ENCODE measurements at regions not wholly inside any gene's neighbourhood (a gene's known extent, or its start where the extent isn't known, plus 50 kb on each side); places are given as distances from the start of the nearest gene placed in this dataset.

DNA sequence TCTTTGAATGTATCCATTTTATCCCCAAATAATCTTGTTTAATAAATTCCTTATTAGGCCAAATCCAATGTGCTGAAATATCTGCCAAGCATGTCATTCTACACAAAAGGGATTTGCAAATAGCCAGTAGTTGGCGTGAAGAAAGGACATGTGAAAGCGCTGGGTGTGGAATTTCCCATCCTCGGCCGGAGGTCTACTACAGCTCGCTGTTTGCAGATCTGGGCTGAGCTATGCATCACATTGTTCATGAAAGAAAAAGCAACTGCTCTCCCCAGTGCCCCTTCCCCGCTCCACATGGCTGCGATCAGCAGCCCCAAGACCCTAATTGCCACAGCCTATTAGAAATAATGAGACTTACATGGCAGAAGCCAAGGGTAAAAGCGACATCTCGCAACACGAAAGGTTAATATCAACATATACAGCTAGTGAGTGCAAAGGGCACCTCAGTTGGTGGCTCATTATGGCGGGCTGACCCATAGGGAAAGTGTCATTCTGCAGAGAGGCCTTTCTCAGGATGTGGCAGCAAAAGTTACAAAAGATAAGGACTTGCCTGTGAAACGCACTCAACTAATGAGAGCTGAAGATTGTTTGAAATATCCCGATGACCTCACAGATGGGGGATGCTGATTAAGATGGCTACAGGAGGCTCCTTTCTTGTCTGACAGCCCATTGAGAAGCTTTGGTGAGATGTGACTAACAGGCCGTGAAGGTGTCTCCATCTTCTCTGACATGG is 126.9 kb upstream of the CYP1B1 start:
- DNase-seq, result no peak

DNA sequence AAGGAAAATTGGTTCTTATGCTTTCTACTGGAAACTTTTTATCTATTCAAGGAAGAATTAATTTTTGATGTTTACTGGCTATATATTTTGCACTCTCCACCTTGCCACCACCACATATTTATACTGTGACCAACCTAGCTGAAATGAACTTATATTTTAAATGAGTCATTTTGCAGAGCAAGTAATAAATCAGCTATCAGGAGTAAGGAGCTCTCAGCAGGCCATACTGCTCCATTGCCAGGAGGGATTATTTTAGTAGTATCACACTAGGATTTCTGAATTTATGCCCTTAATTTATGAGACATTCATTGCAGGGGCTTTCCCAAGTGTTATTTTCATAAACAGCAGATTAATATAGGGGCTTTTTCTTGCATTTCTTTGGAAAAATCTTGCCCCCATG is 125.8 kb upstream of the CYP1B1 start:
- no peak for DNase-seq

DNA sequence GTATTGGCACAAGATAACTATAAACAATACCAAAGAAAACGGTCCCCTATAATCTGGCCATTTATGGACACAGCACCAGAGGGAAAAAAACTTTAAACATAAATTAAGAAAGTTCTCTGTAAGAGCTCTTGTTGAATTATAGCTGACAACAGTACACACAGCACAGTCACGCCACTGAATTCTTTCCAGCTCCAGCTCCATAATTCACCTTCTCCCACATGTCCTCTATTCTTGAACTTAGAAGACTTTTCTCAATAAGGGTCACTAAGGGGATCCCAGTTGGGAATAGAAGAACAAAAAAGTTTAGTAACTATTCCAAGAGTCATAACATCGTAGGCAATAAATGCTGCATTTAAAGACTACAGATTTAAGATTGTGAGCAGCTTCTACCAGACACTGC is 124.6 kb upstream of the CYP1B1 start:
- DNase-seq, result no peak

DNA sequence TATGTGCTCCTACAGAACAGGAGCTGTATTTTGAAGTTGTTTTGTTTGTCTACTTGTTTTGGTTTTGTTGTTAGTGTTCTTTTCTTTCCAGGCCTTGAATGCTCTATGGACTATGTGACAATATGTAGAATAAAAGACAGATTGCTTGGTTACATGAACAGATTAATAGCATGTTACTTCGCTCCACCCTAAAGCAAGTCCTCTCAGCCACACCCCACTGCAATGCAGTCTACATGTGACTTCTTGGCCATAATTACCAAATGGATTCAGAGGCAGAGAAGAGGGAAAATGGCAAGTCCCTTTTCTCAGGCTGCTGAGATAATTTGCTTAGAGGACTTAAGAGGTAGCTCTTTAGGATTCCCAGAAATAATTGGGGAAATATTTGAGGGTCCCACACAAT is 123.2 kb upstream of the CYP1B1 start:
- no peak for DNase-seq

DNA sequence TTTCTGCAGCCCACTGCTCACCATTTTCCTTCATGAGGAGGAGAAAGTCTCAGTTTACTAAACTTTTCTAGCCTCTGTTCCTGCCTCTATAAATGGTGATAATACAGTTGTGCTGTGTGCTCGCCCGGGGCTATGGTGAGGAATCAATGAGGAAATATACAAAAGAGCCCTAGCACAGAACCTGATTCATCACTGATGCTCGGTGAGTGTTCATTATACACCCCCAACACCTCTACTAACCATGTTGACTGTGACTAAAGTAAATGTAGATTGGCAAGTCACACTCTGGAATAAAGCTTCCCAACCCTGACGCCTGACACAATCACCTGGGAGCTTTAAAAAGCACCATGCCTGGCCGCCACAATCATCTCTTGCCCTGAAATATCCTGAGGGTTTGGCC is 118.8 kb upstream of the CYP1B1 start:
- no peak for DNase-seq

GRCh38 chr2:38192976-38193375 is 117.0 kb upstream of the CYP1B1 start:
- DNase-seq, result no peak

DNA sequence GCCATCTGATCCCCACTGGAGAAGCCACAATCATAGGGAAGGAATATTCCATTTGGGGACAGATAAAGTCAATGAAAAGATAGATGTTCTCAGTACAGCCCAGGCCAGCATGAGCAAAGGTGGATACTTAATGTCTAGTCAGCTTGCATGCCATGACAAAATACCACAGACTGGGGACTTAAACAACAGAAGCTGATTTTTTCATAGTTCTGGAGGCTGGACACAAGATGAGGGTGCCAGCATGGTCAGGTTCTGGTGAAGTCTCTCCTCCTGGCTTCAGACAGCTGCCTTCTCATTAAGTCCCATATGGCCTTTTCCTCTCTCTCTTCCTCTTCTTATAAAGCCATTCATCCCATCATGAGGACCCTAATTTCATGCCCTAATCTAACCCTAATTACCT is 116.1 kb upstream of the CYP1B1 start:
- DNase-seq, result no peak

GRCh38 chr2:38191516-38191915 is 115.6 kb upstream of the CYP1B1 start:
- DNase-seq, result no peak

DNA sequence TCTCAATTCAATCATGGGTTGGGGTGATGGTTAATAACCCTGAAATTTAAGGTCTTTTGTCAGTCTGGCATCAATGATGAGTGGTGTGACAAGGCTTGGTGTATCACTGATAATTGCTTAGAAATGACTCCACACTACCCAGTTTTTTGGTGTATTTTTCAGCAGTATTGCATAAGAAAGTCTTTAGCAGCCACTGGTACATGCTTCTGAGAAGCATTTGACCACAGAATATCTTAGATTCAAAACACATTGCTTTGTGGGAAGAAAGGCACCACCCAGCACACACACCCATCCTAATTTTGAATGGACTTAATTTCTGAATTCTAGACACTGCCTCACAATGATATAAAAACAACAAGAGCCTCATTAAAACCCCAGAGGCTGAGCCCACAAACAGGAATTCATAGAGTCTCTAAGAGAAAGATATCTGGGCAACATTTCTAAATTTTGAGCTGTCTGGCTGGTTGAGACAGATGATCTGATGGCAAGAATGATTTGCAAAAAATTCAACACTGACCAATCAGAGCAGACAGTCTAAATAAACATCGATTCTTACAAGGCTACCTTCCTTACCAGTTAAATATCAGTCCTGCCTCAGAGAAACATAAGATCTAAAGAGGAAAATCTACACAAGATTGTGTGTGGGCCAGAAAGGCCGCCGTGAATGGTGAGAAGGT is 114.7 kb upstream of the CYP1B1 start:
- DNase-seq, result no peak

DNA sequence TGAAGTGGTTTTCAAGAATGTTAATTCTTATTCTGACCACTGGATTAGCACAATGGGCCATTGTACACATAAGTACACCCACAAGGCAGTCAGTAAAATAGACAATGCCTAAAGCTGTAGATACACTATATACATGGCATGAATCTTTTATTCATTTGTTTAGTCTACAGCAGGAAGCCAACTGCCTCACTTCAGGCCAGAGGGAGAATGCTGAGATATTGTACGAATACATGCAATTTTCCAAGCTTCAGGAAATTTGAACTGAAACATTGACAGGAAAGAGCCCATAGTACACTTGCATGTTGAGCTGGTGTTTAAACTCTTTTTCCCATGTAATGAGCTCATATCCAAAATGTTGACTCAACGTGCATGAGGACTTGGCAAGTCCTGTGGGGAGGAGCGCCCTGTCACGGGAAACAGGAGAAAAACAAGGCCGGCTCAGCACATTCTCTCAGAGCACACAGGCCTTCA is 111.6 kb upstream of the CYP1B1 start:
- DNase-seq, result no peak

DNA sequence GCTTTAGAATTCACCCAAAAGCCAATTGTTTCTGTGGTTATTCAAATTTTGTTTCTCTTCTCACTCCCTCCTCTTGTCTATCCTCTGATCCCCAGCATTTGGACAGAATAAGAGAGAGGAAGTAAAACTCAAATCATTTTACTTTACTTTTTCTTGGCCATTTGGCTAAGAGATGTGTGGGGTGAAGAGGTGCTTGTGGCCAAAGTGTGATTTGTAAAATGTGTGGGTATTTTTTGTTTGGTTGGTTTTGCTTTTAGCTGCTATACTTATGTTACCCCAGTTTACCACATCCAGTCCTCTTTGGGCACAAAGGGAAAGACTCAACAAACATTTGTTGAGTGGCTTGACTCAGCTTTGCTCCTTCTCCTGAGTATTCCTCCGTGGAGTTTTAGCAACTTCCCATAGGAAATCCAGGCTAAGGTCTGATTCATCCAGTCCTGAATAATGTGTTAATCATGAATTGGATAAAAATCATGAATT is 109.1 kb upstream of the CYP1B1 start:
- no peak for DNase-seq

- no peak for DNase-seq
Measured at GRCh38 chr2:38182492-38183003, 106.6 kb upstream of the CYP1B1 start.

DNA sequence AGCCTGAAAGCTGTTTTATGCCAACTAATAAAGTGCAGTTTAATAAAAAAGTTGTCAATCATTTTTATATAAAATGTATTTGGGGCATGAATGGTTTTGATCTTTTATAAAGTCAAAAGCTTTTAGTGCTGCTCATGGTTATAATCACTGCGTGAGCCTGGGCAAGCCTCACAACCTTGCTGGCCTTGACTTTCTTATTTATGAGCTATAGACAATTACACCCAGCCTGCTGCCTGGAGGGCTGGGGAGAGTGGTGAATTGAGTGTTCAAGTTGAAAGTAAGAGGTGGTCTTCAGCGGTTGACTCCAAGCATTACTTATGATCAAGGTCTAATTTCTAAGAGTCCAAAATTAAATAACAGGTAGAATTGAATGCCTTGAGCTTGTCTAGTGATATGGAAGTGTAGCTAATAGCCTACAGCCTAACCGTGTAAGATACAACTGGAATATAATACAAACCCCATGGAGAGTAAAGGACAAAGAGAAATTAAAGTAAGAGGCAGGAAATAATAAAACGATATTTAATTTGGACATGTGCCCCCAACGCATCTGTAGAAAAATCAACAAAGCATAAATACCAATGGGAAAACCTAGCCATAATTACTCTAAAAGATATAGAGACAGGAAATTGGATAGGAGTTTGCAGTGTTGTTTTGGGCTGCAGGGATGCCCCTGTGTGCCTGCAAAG is 106.0 kb upstream of the CYP1B1 start:
- DNase-seq, result no peak

- no peak for DNase-seq
Measured at GRCh38 chr2:38180754-38181153, 104.8 kb upstream of the CYP1B1 start.

GRCh38 chr2:38178556-38179419 is 102.8 kb upstream of the CYP1B1 start:
- no peak for DNase-seq

DNA sequence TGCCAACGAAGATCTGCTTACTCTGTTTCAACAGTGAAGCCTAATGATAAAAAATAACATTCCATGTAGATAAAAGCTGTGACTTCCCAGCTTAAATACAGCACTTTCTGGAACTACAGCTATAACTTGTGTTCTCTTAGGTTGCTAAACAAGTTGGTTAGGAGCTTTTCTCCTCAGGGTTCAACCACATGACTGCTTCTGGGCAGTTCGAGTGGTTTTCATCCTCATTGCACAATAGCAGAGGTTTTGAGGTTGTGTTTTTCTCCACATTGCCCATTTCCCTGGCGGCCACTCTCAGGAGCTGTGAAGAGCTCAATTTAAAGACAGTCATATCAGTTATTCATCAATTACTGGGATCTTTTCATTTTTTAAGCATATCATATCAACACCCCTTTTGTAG is 102.2 kb upstream of the CYP1B1 start:
- DNase-seq, result no peak

DNA sequence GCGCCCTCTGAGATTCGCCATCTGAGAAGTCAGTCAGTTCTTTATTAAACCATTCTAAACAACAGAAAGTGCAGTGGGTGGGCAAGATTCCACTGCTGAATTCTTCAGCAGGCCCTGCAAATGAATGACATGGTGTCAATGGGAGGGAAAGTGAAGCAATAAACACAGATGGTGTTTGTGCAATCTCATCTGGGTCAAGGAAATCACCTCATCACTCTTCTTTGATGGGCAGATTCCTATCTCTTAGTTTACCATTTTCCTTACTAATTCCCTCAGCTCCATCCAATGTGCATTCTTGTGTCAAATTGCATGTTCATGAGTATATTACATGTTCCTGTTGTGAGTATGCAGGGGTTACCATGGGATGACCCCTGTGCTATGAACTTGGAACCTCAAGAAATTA is 100.7 kb upstream of the CYP1B1 start:
- no peak for DNase-seq

GRCh38 chr2:38174646-38175423 is 98.9 kb upstream of the CYP1B1 start:
- no peak for DNase-seq

GRCh38 chr2:38174131-38174530 is 98.2 kb upstream of the CYP1B1 start:
- DNase-seq, result no peak

- DNase-seq, result no peak
Measured at GRCh38 chr2:38173683-38174082, 97.7 kb upstream of the CYP1B1 start.

- DNase-seq, result no peak
Measured at GRCh38 chr2:38171208-38171855, 95.4 kb upstream of the CYP1B1 start.
